Hematopoietic multipotent progenitor cell (in vitro differentiated cells): ENCODE measurements at regions not wholly inside any gene's neighbourhood (a gene's known extent, or its start where the extent isn't known, plus 50 kb on each side); places are given as distances from the start of the nearest gene placed in this dataset.

Source experiments
- DNase-seq, 3 donors: peaks; one replicate each; pipeline ENCODE4 v3.0.0-alpha.2; 2011 to 2015; ENCODE audit warnings: low read depth in 2 of 3, low spot score in 2 of 3

GRCh38 chr1:229024528-229025130 lies 246.3 kb upstream of the RAB4A start:
- peak in 2 of 3 donors; percentile 44 to 67 for DNase-seq

DNA sequence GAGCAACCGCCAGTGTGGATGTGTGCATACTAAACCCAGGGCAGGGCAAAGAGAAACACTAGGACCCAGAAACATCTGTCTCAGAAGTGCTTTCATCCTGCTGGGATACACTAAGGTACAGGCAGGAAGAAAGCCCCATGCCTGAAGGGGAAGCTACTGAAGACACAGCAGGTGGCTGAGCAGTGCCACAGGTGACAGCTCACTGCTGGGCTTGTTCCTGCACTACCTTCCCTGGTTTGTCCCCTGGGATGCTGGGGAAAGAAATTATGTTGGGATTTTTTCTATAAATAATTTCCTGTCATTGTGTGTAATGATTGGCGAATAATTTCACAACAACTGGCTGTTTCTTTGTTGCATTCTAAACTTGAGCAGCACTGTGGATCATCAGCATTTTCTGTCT lies 245.3 kb upstream of the RAB4A start:
- DNase-seq, result no peak

- DNase-seq, result no peak
Observed at GRCh38 chr1:229027158-229027557, 243.8 kb upstream of the RAB4A start.

- DNase-seq, result peak in 2 of 3 donors; percentile 58 to 59
Observed at GRCh38 chr1:229027622-229028182, 243.2 kb upstream of the RAB4A start.

DNA sequence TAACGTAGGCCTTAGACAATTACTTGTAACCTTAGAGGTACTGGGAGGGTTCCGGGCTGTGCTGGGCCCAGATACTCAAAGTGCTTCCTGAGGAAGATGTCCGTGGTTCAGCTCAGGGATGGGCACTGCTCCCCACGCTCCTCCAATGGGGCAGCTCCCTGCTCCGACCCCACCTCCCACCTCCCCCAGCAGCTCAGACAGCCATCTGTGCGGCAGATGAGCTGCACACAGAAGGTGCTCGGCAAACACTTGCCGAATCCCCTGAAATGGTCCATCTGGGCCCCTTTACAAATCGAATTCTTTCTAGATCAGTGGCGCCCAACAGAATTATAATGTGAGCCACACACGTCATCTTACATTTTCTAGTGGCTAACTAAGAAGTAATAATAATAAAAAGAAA lies 242.4 kb upstream of the RAB4A start:
- DNase-seq, result no peak

DNA sequence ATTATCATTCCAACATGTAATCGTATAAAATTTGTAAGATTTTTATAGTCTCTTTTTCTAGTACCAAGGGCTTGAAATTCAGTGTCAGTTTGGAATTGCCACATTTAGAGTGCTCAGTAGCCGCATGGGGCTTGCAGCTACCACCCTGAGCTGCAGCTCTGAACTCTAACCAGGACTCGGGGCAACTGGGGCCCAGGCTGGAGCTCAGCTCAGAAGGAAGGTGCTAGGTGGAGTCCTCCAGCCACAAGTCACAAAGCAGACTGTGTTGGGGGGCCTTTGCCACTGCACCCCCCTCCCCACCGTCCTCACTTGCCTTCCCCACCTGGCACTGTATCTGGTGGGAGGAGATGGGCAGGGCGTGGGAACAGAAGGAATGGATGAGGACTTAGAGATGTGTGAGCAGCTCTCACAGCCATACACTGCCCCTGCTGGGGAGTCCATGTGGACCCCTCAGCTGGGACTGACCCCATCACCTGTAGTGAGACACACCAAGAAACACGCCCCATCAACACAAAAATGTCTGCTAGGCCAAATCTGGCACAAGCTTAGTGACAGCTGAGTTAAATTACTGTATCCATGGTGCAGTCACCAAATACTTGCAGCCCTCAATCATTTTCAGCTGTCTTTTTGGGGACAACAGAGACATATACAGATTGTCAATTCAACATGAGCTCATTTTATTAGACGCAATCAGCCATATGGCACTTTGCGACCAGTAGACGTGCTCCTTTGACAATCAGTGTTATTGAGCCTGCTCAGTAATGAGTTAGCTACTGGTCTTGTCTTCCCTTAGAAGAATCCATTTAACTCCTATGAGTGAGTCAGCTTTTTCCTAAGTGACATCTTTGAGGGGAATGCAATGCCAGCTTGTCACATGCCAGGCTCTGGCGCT lies 241.7 kb upstream of the RAB4A start:
- DNase-seq, result no peak

GRCh38 chr1:229029879-229030235 lies 241.1 kb upstream of the RAB4A start:
- DNase-seq, result no peak

GRCh38 chr1:229030630-229031029 lies 240.3 kb upstream of the RAB4A start:
- DNase-seq, result peak in 2 of 3 donors; percentile 61 to 88

DNA sequence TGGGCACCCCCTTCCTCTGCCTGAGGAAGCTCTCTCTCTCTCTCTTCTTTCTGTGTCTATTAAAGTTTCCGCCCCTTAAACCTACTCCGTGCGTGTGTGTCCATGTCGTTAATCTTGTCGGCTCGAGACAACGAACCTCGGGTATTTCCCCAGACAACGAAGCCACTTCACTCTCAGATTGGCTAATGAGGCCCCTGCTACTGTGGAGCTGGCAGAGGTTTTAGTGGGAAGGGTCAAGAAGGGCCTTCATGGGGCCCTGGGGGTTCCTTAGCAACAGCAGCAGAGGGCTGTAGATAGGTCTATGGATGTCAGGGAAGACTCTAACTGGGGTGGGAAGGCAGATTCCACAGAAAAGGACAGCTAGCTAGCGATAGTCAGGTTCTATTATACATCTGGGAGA lies 239.8 kb upstream of the RAB4A start:
- peak in 2 of 3 donors; percentile 68 to 71 for DNase-seq

DNA sequence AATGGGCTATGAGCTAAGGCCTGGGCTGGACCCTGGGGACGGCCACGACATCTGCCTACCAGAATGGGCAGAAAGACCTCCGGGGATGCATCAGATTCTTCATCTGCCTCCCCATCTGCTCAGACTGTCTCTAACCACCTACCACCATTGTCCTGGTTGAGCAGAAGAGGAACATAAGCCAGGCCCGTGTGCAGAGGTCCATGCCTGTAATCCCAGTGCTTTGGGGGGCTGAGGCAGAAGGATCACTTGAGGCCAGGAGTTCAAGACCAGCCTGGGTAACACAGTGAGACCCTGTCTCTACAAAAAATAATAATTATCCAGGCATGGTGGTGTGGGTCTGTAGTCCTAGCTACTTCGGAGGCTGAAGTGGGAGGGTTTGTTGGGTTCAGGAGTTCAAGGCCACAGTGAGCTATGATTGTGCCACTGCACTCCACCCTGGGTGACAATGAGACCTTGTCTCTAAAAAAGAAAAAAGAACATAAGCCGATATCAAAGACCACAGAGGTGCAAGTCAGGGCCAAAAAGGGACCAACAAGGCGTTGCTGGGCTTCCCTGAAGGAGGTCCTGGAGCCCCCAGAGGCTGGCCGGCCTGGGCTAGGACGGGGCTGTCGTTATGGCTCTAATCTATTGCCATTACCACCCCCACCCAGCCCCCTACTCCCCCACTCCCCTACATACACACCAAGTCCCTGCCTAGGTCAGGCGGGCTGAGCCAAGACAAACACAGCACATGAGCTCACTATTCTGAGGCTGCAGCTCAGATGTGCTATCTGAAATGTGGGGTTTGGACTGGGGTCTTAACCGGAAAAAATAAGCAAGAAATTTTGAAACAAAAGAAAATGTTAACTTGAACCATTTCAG lies 239.2 kb upstream of the RAB4A start:
- no peak for DNase-seq

- no peak for DNase-seq
Observed at GRCh38 chr1:229032375-229032774, 238.5 kb upstream of the RAB4A start.

DNA sequence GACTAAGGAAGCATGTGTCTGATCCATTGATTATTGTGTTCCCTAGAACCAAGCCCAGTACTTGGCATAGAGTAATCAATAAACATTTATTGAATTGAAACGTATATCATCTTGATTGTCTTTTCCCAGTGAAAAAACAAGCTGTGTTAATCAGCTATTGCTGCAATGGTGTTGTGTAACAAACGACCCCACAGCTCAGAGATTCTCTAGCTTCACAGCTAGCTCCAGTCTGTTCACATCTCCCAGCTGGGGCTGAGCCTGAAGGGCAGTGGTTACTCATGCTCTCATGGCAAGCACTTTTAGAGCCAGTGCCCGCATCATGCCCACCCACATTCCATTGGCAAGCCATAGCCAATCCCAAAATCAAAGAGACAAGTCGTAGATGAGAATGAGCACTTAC lies 237.4 kb upstream of the RAB4A start:
- no peak for DNase-seq

DNA sequence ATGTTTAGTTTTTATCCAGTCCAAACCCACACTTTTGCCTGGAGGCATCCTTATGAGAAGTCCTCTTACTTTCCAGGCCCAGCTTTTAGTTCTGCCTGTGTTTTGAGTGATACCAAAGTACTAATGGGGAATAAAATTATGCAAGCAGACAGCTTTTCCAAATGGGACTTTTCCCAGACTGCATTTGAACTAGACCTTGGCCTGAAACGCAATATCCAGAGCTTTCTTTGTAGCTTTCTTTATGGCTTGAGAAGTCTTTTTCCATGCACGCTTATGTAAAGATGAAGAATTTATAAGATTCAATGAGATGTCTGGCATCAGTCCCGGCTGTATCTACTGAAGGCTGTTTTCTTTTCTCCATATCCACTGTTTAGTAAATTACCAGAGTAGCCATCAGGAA lies 236.6 kb upstream of the RAB4A start:
- DNase-seq, result no peak

GRCh38 chr1:229035054-229035747 lies 235.7 kb upstream of the RAB4A start:
- DNase-seq, result no peak

DNA sequence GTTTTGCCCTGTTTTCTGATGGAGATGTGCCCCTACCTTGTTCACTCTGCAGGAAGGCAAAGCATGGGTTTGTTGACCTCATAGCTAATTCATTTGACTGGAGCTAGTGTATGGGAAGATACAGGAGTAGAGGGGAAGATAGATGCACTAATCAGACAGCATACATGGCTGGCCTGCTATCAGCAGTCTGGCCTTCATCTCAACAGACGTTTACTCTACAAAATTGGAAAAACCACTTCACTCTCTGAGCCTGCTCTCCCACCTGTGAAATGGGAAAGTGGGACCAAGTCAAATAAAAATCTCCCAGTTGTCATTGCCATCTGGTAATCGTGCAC lies 235.2 kb upstream of the RAB4A start:
- DNase-seq, result no peak

GRCh38 chr1:229037806-229038405 lies 233.0 kb upstream of the RAB4A start:
- DNase-seq, result no peak

DNA sequence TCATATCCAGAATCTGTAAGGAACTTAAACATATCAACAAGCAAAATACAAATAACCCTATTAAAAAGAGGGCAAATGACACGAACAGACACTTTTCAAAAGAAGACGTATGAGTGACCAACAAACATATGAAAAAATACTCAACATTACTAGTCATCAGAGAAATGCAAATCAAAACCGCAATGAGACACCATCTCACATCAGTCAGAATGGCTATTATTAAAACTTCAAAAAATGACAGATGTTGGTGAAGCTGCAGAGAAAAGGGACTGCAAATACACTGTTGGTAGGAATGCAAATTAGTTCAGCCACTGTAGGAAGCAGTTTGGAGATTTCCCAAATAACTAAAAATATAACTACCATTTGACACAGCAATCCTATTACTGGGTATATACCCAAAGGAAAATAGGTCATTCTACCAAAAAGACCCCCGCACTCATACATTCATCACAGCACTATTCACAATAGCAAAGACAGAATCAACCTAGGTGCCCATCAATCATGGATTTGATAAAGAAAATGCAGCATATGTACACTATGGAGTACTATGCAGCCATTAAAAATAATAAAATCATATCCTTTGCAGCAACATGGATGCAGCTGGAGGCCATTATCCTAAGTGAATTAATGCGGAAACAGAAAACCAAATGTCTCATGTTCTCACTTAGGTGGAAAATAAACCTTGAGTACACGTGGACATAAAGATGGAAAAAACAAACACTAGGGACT lies 230.1 kb upstream of the RAB4A start:
- no peak for DNase-seq

GRCh38 chr1:229041946-229042345 lies 229.0 kb upstream of the RAB4A start:
- DNase-seq, result no peak

DNA sequence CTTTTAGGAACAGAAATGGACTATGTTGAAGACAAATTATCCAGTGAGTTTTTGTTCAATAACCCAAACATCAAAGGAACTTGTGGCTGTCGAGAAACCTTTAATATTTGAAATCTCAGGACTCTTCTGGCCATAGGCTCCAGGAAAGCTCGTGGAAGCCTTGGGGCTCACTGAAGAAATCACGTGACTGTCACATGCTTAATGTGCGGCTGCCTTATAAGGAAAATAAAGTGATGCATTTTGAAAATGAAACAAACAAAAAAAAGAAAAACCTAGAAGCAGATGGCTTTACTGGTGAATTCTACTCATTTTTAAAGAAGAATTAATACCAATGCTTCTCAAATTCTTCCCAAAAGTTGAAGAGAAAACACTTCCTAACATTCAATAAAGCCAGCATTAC lies 228.4 kb upstream of the RAB4A start:
- no peak for DNase-seq

GRCh38 chr1:229043115-229043514 lies 227.8 kb upstream of the RAB4A start:
- DNase-seq, result no peak
